KOPT-K1 (cell line): ENCODE measurements at regions not wholly inside any gene's neighbourhood (a gene's known extent, or its start where the extent isn't known, plus 50 kb on each side); places are given as distances from the start of the nearest gene placed in this dataset.

Experiments used
- H3K27ac ChIP-seq: fragments of 200-600 bp; sonication (generic); 2 replicates; pipeline ENCODE4 v1.5.1; 2016; ENCODE audit warnings: antibody characterized with exemption, mild to moderate bottlenecking, low read depth, low read length; ENCODE audit not compliant: poor library complexity, severe bottlenecking
- H3K36me3 ChIP-seq: fragments of 200-600 bp; sonication (generic); 2 replicates; pipeline ENCODE4 v1.5.1; 2017; ENCODE audit warnings: antibody characterized with exemption, mild to moderate bottlenecking, low read length, moderate library complexity; ENCODE audit not compliant: insufficient read depth
- H3K9me3 ChIP-seq: fragments of 200-600 bp; sonication (generic); 2 replicates; pipeline ENCODE4 v1.5.1; 2017; ENCODE audit warnings: antibody characterized with exemption, low read length, mild to moderate bottlenecking; ENCODE audit not compliant: insufficient read depth, poor library complexity, severe bottlenecking

GRCh38 chr1:239436286-239436685, 49.9 kb downstream of the CHRM3 start:
- no peaks in the 10 kb centered on the region for H3K36me3 ChIP-seq
- no peaks in the 10 kb centered on the region for H3K9me3 ChIP-seq
- H3K27ac ChIP-seq = no peak overlapping the region

- no peaks in the 10 kb centered on the region for H3K36me3 ChIP-seq
- no peaks in the 10 kb centered on the region for H3K9me3 ChIP-seq
- no peak overlapping the region for H3K27ac ChIP-seq
Observed at GRCh38 chr1:239437822-239438221, 51.5 kb downstream of the CHRM3 start.

- no peak overlapping the region for H3K27ac ChIP-seq
- H3K9me3 ChIP-seq = no peaks in the 10 kb centered on the region
- H3K36me3 ChIP-seq = no peaks in the 10 kb centered on the region
Observed at GRCh38 chr1:239438891-239439290, 52.5 kb downstream of the CHRM3 start.

- Histone ChIP-seq H3K9me3 (no peaks in the 10 kb centered on the region), H3K27ac (no peak overlapping the region), H3K36me3 (no peaks in the 10 kb centered on the region)
Observed at GRCh38 chr1:239443361-239443760, 57.0 kb downstream of the CHRM3 start.

- Histone ChIP-seq H3K9me3 (no peaks in the 10 kb centered on the region), H3K36me3 (no peaks in the 10 kb centered on the region), H3K27ac (no peak overlapping the region)
Observed at GRCh38 chr1:239446611-239447010, 60.2 kb downstream of the CHRM3 start.

GRCh38 chr1:239448911-239449310, 62.5 kb downstream of the CHRM3 start:
- no peaks in the 10 kb centered on the region for H3K9me3 ChIP-seq
- H3K27ac ChIP-seq = no peak overlapping the region
- no peaks in the 10 kb centered on the region for H3K36me3 ChIP-seq

GRCh38 chr1:239455743-239456142, 69.4 kb downstream of the CHRM3 start:
- Histone ChIP-seq H3K9me3 (peaks cover 10% of the 10 kb centered on the region), H3K27ac (no peak overlapping the region), H3K36me3 (no peaks in the 10 kb centered on the region)

- Histone ChIP-seq H3K9me3 (peaks cover 10% of the 10 kb centered on the region), H3K36me3 (no peaks in the 10 kb centered on the region), H3K27ac (no peak overlapping the region)
Observed at GRCh38 chr1:239456788-239457187, 70.4 kb downstream of the CHRM3 start.

- H3K9me3 ChIP-seq = peaks cover 10% of the 10 kb centered on the region
- H3K36me3 ChIP-seq = no peaks in the 10 kb centered on the region
- H3K27ac ChIP-seq = no peak overlapping the region
Observed at GRCh38 chr1:239457491-239458143, 71.2 kb downstream of the CHRM3 start.

GRCh38 chr1:239458144-239458500, 71.8 kb downstream of the CHRM3 start:
- H3K36me3 ChIP-seq = no peaks in the 10 kb centered on the region

GRCh38 chr1:239467730-239468129, 81.4 kb downstream of the CHRM3 start:
- no peaks in the 10 kb centered on the region for H3K36me3 ChIP-seq
- H3K27ac ChIP-seq = no peak overlapping the region
- H3K9me3 ChIP-seq = no peaks in the 10 kb centered on the region

More at GRCh38 chr1:239458144-239458500, 71.8 kb downstream of the CHRM3 start:
- peaks cover 10% of the 10 kb centered on the region for H3K9me3 ChIP-seq
- no peak overlapping the region for H3K27ac ChIP-seq

GRCh38 chr1:239478069-239478468, 91.7 kb downstream of the CHRM3 start:
- H3K27ac ChIP-seq = no peak overlapping the region
- no peaks in the 10 kb centered on the region for H3K36me3 ChIP-seq
- H3K9me3 ChIP-seq = peaks cover 7% of the 10 kb centered on the region

- Histone ChIP-seq H3K36me3 (no peaks in the 10 kb centered on the region), H3K9me3 (peaks cover 7% of the 10 kb centered on the region), H3K27ac (no peak overlapping the region)
Observed at GRCh38 chr1:239483391-239483790, 97.0 kb downstream of the CHRM3 start.

GRCh38 chr1:239493811-239494414, 107.5 kb downstream of the CHRM3 start:
- Histone ChIP-seq H3K9me3 (no peaks in the 10 kb centered on the region), H3K36me3 (no peaks in the 10 kb centered on the region), H3K27ac (no peak overlapping the region)

- H3K36me3 ChIP-seq = no peaks in the 10 kb centered on the region
- H3K9me3 ChIP-seq = no peaks in the 10 kb centered on the region
- H3K27ac ChIP-seq = no peak overlapping the region
Observed at GRCh38 chr1:239505094-239505493, 118.7 kb downstream of the CHRM3 start.

- Histone ChIP-seq H3K27ac (no peak overlapping the region), H3K9me3 (no peaks in the 10 kb centered on the region), H3K36me3 (no peaks in the 10 kb centered on the region)
Observed at GRCh38 chr1:239507826-239508225, 121.5 kb downstream of the CHRM3 start.
